ENCODE measurements at regions not wholly inside any gene's neighbourhood (a gene's known extent, or its start where the extent isn't known, plus 50 kb on each side); places are given as distances from the start of the nearest gene placed in this dataset.
A peak's percentile ranks its signal among the peaks of the same experiment; 100 is the strongest.

DNA sequence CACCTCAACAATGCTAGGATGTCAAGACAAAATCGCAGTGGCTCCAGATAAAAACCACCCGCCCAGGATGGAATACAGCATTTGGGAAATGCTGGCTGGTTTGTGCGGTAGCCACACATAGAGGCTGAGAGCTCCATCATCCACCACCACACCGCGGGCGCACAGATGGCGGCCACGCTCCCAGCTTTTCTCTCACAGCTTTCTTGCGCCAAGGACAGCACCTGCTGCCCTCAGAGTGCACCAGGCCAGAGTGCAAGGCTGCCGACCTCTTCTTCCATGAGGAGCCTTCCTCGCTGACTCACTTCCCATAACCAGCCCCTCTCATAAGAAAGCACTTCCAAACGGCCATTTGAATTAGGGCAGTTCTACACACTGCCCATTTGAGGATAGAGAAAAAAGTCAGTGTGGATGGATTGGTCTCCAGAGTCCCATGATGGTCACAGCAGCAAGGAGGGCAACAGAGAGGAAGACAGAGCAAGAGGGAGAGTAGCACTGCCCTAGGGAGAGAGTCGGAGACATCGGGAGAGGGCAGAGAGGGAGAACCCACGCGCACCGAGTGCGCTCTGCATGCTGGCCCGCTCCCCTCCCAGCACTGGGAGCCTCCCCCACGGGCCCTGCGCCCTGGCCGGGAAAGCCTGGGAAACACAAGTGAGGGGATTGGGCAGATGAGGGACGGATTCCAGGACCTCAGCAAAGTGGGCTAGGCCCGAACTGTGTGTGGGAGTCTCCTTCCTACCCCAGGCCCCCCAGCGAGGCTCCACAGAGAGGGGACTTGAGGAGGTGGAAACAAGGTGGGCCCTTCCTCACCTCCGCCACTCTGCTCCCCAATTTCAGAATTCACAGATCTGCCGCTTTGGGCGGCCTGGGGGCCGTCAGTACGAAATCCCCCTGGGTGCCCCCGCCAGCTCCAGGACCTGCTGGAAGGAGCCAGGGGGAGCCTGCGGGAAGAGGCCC, 156.9 kb downstream of the USP12 start:
- Histone ChIP-seq H3K4me1 (peaks cover 0 to 17% (median 0%) of the 10 kb centered on the region in 3 donors), H3K27ac (peak overlapping the region in 2 of 4 donors; percentile 54 to 62), H3K27me3 (peaks cover 0 to 9% (median 0%) of the 10 kb centered on the region in 4 donors), H3K9me3 (no peaks in the 10 kb centered on the region), H3K4me3 (no peak overlapping the region), H3K36me3 (no peaks in the 10 kb centered on the region)
- DNase-seq: no peak
- TF ChIP-seq CTCF (IDR thresholded peaks at IDR 0.05) (no peak), POLR2A (IDR thresholded peaks at IDR 0.05) (no peak)
- 80 to 90% methylated on average over 19 to 21 of the region's 32 CpGs for WGBS, 2 donors
- intact Hi-C loops (cut with DNase I): no loop called here

GRCh38 chr13:27012482-27013197, 159.0 kb downstream of the USP12 start:
- WGBS, 2 donors: 45 to 68% methylated on average over 7 of the region's 7 CpGs
- peaks cover 0 to 9% (median 0%) of the 10 kb centered on the region in 4 donors for H3K27me3 ChIP-seq
- H3K9me3 ChIP-seq: no peaks in the 10 kb centered on the region
- H3K4me1 ChIP-seq: peaks cover 0 to 4% (median 0%) of the 10 kb centered on the region in 3 donors
- intact Hi-C loops (cut with DNase I): no loop called here
- H3K27ac ChIP-seq: peak overlapping the region in 2 of 4 donors; percentile 54 to 70
- no peaks in the 10 kb centered on the region for H3K36me3 ChIP-seq
- H3K4me3 ChIP-seq: no peak overlapping the region
- TF ChIP-seq CTCF (IDR thresholded peaks at IDR 0.05) (no peak), POLR2A (IDR thresholded peaks at IDR 0.05) (no peak)
- DNase-seq: no peak

DNA sequence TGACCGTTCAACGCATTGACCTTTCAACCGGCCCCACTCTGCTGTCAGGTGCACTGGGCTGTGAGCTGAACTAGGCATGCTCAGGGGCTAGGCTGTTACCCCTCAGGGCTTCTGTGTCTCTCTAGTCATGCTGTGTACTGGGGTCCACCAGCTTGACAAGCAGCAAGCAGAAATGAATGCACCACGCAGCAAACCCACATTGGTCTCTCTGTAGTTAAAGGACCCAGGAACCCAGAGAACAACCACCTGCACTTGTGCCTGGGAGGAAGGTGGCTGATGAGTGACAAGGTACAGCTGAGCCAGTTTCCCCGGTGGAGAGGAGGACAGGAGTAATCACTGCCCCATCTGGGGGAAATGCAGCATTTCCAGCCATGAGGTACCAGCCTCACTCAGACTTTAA, 159.9 kb downstream of the USP12 start:
- WGBS, 2 donors: 71 to 85% methylated on average over 3 to 4 of the region's 5 CpGs
- no peak overlapping the region for H3K27ac ChIP-seq
- H3K4me3 ChIP-seq: no peak overlapping the region
- peaks cover under 1 to 12% (median 8%) of the 10 kb centered on the region in 3 donors for H3K4me1 ChIP-seq
- H3K36me3 ChIP-seq: no peaks in the 10 kb centered on the region
- DNase-seq: no peak
- no peaks in the 10 kb centered on the region for H3K9me3 ChIP-seq
- no peak for TF ChIP-seq CTCF (IDR thresholded peaks at IDR 0.05)
- TF ChIP-seq POLR2A (IDR thresholded peaks at IDR 0.05): no peak
- intact Hi-C loops (cut with DNase I): no loop called here
- peaks cover 0 to 17% (median 0%) of the 10 kb centered on the region in 4 donors for H3K27me3 ChIP-seq

- intact Hi-C loops (cut with DNase I): no loop called here
- 62 to 75% methylated on average over 3 of the region's 3 CpGs for WGBS, 2 donors
- Histone ChIP-seq H3K36me3 (no peaks in the 10 kb centered on the region), H3K4me1 (peaks cover 9 to 32% (median 18%) of the 10 kb centered on the region in 3 donors), H3K27ac (no peak overlapping the region), H3K9me3 (no peaks in the 10 kb centered on the region), H3K4me3 (no peak overlapping the region), H3K27me3 (peaks cover 0 to 23% (median 0%) of the 10 kb centered on the region in 4 donors)
- no peak for DNase-seq
- TF ChIP-seq CTCF (IDR thresholded peaks at IDR 0.05): no peak
- no peak for TF ChIP-seq POLR2A (IDR thresholded peaks at IDR 0.05)
These were observed 162.9 kb downstream of the USP12 start for GRCh38 chr13:27008733-27009132.

- Histone ChIP-seq H3K4me3 (peak overlapping the region in 3 of 4 donors; percentile 42 to 64 (median 45)), H3K9me3 (no peaks in the 10 kb centered on the region), H3K27me3 (peaks cover 0 to 23% (median 0%) of the 10 kb centered on the region in 4 donors), H3K27ac (peak overlapping the region in 3 of 4 donors; percentile 30 to 53 (median 53)), H3K36me3 (no peaks in the 10 kb centered on the region), H3K4me1 (peaks cover 9 to 28% (median 18%) of the 10 kb centered on the region in 3 donors)
- no peak for TF ChIP-seq POLR2A (IDR thresholded peaks at IDR 0.05)
- no peak for TF ChIP-seq CTCF (IDR thresholded peaks at IDR 0.05)
- intact Hi-C loops (cut with DNase I): no loop called here
- 9 to 41% methylated on average over 10 to 12 of the region's 12 CpGs for WGBS, 2 donors
- DNase-seq: no peak
These were observed 164.4 kb downstream of the USP12 start for GRCh38 chr13:27007166-27007565.
